GM06990 (cell line): ENCODE measurements at regions not wholly inside any gene's neighbourhood (a gene's known extent, or its start where the extent isn't known, plus 50 kb on each side); places are given as distances from the start of the nearest gene placed in this dataset.

ENCODE experiments used
- DNase-seq: peaks from one replicate; pipeline ENCODE4 v3.0.0-alpha.2; 2011; ENCODE audit not compliant: insufficient read length; ENCODE audit errors: extremely low read depth
- H3K27me3 ChIP-seq: replicated peaks from 2 replicates; pipeline ENCODE4 v1.6.0; 2011; ENCODE audit warnings: low read length; ENCODE audit not compliant: control insufficient read depth, insufficient read depth
- H3K36me3 ChIP-seq: 2 replicates; pipeline ENCODE4 v1.5.1; 2011; ENCODE audit warnings: low read length; ENCODE audit not compliant: control insufficient read depth, insufficient read depth
- H3K4me3 ChIP-seq: replicated peaks from 2 replicates; pipeline ENCODE4 v1.5.1; 2011; ENCODE audit warnings: low read depth, mild to moderate bottlenecking, control low read depth, low read length
- CTCF ChIP-seq: IDR thresholded peaks from 2 replicates; pipeline ENCODE4 v1.5.1; 2011; ENCODE audit warnings: low read length, control low read depth, mild to moderate bottlenecking, inconsistent platforms; ENCODE audit not compliant: insufficient read depth, poor library complexity, severe bottlenecking

GRCh38 chr12:28891126-28891525 lies 258.0 kb upstream of the FAR2 start:
- no peaks in the 10 kb centered on the region for H3K36me3 ChIP-seq
- DNase-seq: no peak
- no peaks in the 10 kb centered on the region for H3K27me3 ChIP-seq
- no peak for TF ChIP-seq CTCF
- H3K4me3 ChIP-seq: no peak overlapping the region

- no peak for DNase-seq
- H3K36me3 ChIP-seq: no peaks in the 10 kb centered on the region
- H3K4me3 ChIP-seq: no peak overlapping the region
- H3K27me3 ChIP-seq: no peaks in the 10 kb centered on the region
- TF ChIP-seq CTCF: no peak
These were observed 255.7 kb upstream of the FAR2 start for GRCh38 chr12:28893365-28893764.

GRCh38 chr12:28893856-28894255 lies 255.2 kb upstream of the FAR2 start:
- Histone ChIP-seq H3K36me3 (no peaks in the 10 kb centered on the region), H3K4me3 (no peak overlapping the region), H3K27me3 (no peaks in the 10 kb centered on the region)
- TF ChIP-seq CTCF: no peak
- no peak for DNase-seq

- no peak for DNase-seq
- Histone ChIP-seq H3K27me3 (no peaks in the 10 kb centered on the region), H3K4me3 (no peak overlapping the region), H3K36me3 (no peaks in the 10 kb centered on the region)
- no peak for TF ChIP-seq CTCF
These were observed 252.7 kb upstream of the FAR2 start for GRCh38 chr12:28896421-28896820.

GRCh38 chr12:28898038-28898437 lies 251.0 kb upstream of the FAR2 start:
- no peak for TF ChIP-seq CTCF
- H3K4me3 ChIP-seq: no peak overlapping the region
- DNase-seq: no peak
- H3K27me3 ChIP-seq: no peaks in the 10 kb centered on the region
- no peaks in the 10 kb centered on the region for H3K36me3 ChIP-seq

- Histone ChIP-seq H3K4me3 (no peak overlapping the region), H3K36me3 (no peaks in the 10 kb centered on the region), H3K27me3 (no peaks in the 10 kb centered on the region)
- no peak for DNase-seq
- no peak for TF ChIP-seq CTCF
These were observed 249.1 kb upstream of the FAR2 start for GRCh38 chr12:28899951-28900350.
